Activated naive CD4-positive, alpha-beta T cell treated with anti-CD3 and anti-CD28 coated beads, Interleukin-2, amount 10 ng/mL, durations not matched to agents 7 days and 5 days (primary cell): ENCODE measurements at regions not wholly inside any gene's neighbourhood (a gene's known extent, or its start where the extent isn't known, plus 50 kb on each side); places are given as distances from the start of the nearest gene placed in this dataset.
"Not testable (repeated sequence)": the region's sequence is repeated elsewhere in the genome, so short reads cannot be mapped to it uniquely, and the experiment has no call there.

Experiments
- CTCF ChIA-PET: fragments of 350-600 bp; sonication (Branson Sonifier 250); formaldehyde crosslinking; loops from one replicate; lab custom pipeline; 2021; ENCODE audit warnings: antibody characterized with exemption; lab: Charles Lee
- DNase-seq: peaks from one replicate; pipeline ENCODE4 v3.0.0-alpha.2; 2020
- H3K27ac Mint-ChIP-seq: one replicate; pipeline ENCODE4 v1.8.0; 2021; ENCODE audit warnings: mild to moderate bottlenecking, moderate library complexity, mixed read lengths
- H3K27me3 Mint-ChIP-seq: one replicate; pipeline ENCODE4 v1.8.0; 2021; ENCODE audit warnings: mild to moderate bottlenecking, mixed read lengths
- H3K36me3 Mint-ChIP-seq: one replicate; pipeline ENCODE4 v1.8.0; 2021; ENCODE audit warnings: mixed read lengths
- H3K4me1 Mint-ChIP-seq: one replicate; pipeline ENCODE4 v1.8.0; 2021; ENCODE audit warnings: mixed read lengths
- H3K4me3 Mint-ChIP-seq: one replicate; pipeline ENCODE4 v1.8.0; 2021; ENCODE audit warnings: mild to moderate bottlenecking, moderate library complexity, mixed read lengths
- H3K9me3 Mint-ChIP-seq: one replicate; pipeline ENCODE4 v1.8.0; 2021; ENCODE audit warnings: mixed read lengths

- Mint-ChIP-seq H3K27me3 (peaks cover 3% of the 10 kb centered on the region), H3K27ac (no peak overlapping the region), H3K4me1 (no peaks in the 10 kb centered on the region), H3K4me3 (no peak overlapping the region), H3K36me3 (no peaks in the 10 kb centered on the region), H3K9me3 (peaks cover 4% of the 10 kb centered on the region)
- no peak for DNase-seq
- CTCF ChIA-PET = no interaction called here
Measured at GRCh38 chr10:78604721-78605120, 464.0 kb upstream of the ZMIZ1 start.

GRCh38 chr10:78605800-78606350 is 462.9 kb upstream of the ZMIZ1 start:
- CTCF ChIA-PET = no interaction called here
- Mint-ChIP-seq H3K4me1 (no peaks in the 10 kb centered on the region), H3K27ac (no peak overlapping the region), H3K9me3 (peaks cover 6% of the 10 kb centered on the region), H3K4me3 (no peak overlapping the region), H3K27me3 (peaks cover 7% of the 10 kb centered on the region), H3K36me3 (no peaks in the 10 kb centered on the region)
- DNase-seq = no peak

GRCh38 chr10:78606766-78607165 is 462.0 kb upstream of the ZMIZ1 start:
- H3K9me3 Mint-ChIP-seq, H3K27me3 Mint-ChIP-seq, H3K4me3 Mint-ChIP-seq, DNase-seq, H3K36me3 Mint-ChIP-seq, H3K27ac Mint-ChIP-seq, H3K4me1 Mint-ChIP-seq, CTCF ChIA-PET: not testable (repeated sequence)

- no peaks in the 10 kb centered on the region for H3K4me1 Mint-ChIP-seq
- H3K27ac Mint-ChIP-seq = no peak overlapping the region
- H3K27me3 Mint-ChIP-seq = peaks cover 9% of the 10 kb centered on the region
- peaks cover 6% of the 10 kb centered on the region for H3K9me3 Mint-ChIP-seq
- no peak overlapping the region for H3K4me3 Mint-ChIP-seq
- no peaks in the 10 kb centered on the region for H3K36me3 Mint-ChIP-seq
- CTCF ChIA-PET = no interaction called here
- DNase-seq = no peak
Measured at GRCh38 chr10:78609976-78610375, 458.8 kb upstream of the ZMIZ1 start.

- H3K27me3 Mint-ChIP-seq = peaks cover 22% of the 10 kb centered on the region
- CTCF ChIA-PET = no interaction called here
Measured at GRCh38 chr10:78613132-78613531, 455.6 kb upstream of the ZMIZ1 start.

GRCh38 chr10:78614267-78614666 is 454.5 kb upstream of the ZMIZ1 start:
- peaks cover 2% of the 10 kb centered on the region for H3K9me3 Mint-ChIP-seq
- CTCF ChIA-PET = no interaction called here
- no peak overlapping the region for H3K27ac Mint-ChIP-seq
- H3K36me3 Mint-ChIP-seq = no peaks in the 10 kb centered on the region
- H3K4me1 Mint-ChIP-seq = no peaks in the 10 kb centered on the region
- DNase-seq = no peak
- no peak overlapping the region for H3K4me3 Mint-ChIP-seq
- peaks cover 22% of the 10 kb centered on the region for H3K27me3 Mint-ChIP-seq

More at GRCh38 chr10:78613132-78613531, 455.6 kb upstream of the ZMIZ1 start:
- Mint-ChIP-seq H3K4me3 (no peak overlapping the region), H3K9me3 (peaks cover 6% of the 10 kb centered on the region), H3K4me1 (no peaks in the 10 kb centered on the region), H3K27ac (no peak overlapping the region), H3K36me3 (no peaks in the 10 kb centered on the region)
- DNase-seq = no peak

GRCh38 chr10:78614744-78615143 is 454.0 kb upstream of the ZMIZ1 start:
- Mint-ChIP-seq H3K4me1 (no peaks in the 10 kb centered on the region), H3K9me3 (peaks cover 2% of the 10 kb centered on the region), H3K27ac (no peak overlapping the region), H3K27me3 (peaks cover 22% of the 10 kb centered on the region), H3K36me3 (no peaks in the 10 kb centered on the region), H3K4me3 (no peak overlapping the region)
- CTCF ChIA-PET = no interaction called here
- DNase-seq = no peak

GRCh38 chr10:78616125-78616695 is 452.6 kb upstream of the ZMIZ1 start:
- peaks cover 18% of the 10 kb centered on the region for H3K27me3 Mint-ChIP-seq
- H3K27ac Mint-ChIP-seq = no peak overlapping the region
- no peak for DNase-seq
- CTCF ChIA-PET = no interaction called here
- H3K9me3 Mint-ChIP-seq = no peaks in the 10 kb centered on the region
- no peak overlapping the region for H3K4me3 Mint-ChIP-seq
- H3K4me1 Mint-ChIP-seq = no peaks in the 10 kb centered on the region
- no peaks in the 10 kb centered on the region for H3K36me3 Mint-ChIP-seq

GRCh38 chr10:78617115-78617514 is 451.7 kb upstream of the ZMIZ1 start:
- Mint-ChIP-seq H3K36me3 (no peaks in the 10 kb centered on the region), H3K4me3 (no peak overlapping the region), H3K27me3 (peaks cover 18% of the 10 kb centered on the region), H3K4me1 (no peaks in the 10 kb centered on the region), H3K9me3 (no peaks in the 10 kb centered on the region), H3K27ac (no peak overlapping the region)
- CTCF ChIA-PET = interaction anchor here (0.6 kb wide), 1 partner anchor 203 kb away, joined by 4 read pairs; no protein-coding TSS in a partner anchor
- no peak for DNase-seq

GRCh38 chr10:78617631-78618030 is 451.1 kb upstream of the ZMIZ1 start:
- no peak overlapping the region for H3K4me3 Mint-ChIP-seq
- no peaks in the 10 kb centered on the region for H3K9me3 Mint-ChIP-seq
- CTCF ChIA-PET = interaction anchor here (0.6 to 0.7 kb wide), 2 partner anchors 30 to 202 kb away, joined by 3 to 4 read pairs; no protein-coding TSS in a partner anchor
- DNase-seq = no peak
- H3K4me1 Mint-ChIP-seq = no peaks in the 10 kb centered on the region
- no peaks in the 10 kb centered on the region for H3K36me3 Mint-ChIP-seq
- H3K27ac Mint-ChIP-seq = no peak overlapping the region
- peaks cover 18% of the 10 kb centered on the region for H3K27me3 Mint-ChIP-seq

GRCh38 chr10:78618050-78618449 is 450.7 kb upstream of the ZMIZ1 start:
- no peaks in the 10 kb centered on the region for H3K9me3 Mint-ChIP-seq
- no peak overlapping the region for H3K4me3 Mint-ChIP-seq
- H3K4me1 Mint-ChIP-seq = no peaks in the 10 kb centered on the region
- peaks cover 18% of the 10 kb centered on the region for H3K27me3 Mint-ChIP-seq
- no peaks in the 10 kb centered on the region for H3K36me3 Mint-ChIP-seq
- H3K27ac Mint-ChIP-seq = no peak overlapping the region
- CTCF ChIA-PET = interaction anchor here (0.7 kb wide), 1 partner anchor 31 kb away, joined by 3 read pairs; no protein-coding TSS in a partner anchor
- DNase-seq = no peak

- Mint-ChIP-seq H3K9me3 (no peaks in the 10 kb centered on the region), H3K36me3 (no peaks in the 10 kb centered on the region), H3K27ac (no peak overlapping the region), H3K27me3 (peaks cover 13% of the 10 kb centered on the region), H3K4me3 (no peak overlapping the region), H3K4me1 (no peaks in the 10 kb centered on the region)
- no peak for DNase-seq
- CTCF ChIA-PET = no interaction called here
Measured at GRCh38 chr10:78619115-78619851, 449.5 kb upstream of the ZMIZ1 start.

- Mint-ChIP-seq H3K27me3 (peaks cover 16% of the 10 kb centered on the region), H3K4me1 (no peaks in the 10 kb centered on the region), H3K9me3 (no peaks in the 10 kb centered on the region), H3K36me3 (no peaks in the 10 kb centered on the region), H3K27ac (no peak overlapping the region), H3K4me3 (no peak overlapping the region)
- DNase-seq = no peak
- CTCF ChIA-PET = interaction anchor here (0.6 kb wide), 1 partner anchor 130 kb away, joined by 3 read pairs; no protein-coding TSS in a partner anchor
Measured at GRCh38 chr10:78619896-78620295, 448.9 kb upstream of the ZMIZ1 start.

- H3K27me3 Mint-ChIP-seq = peaks cover 7% of the 10 kb centered on the region
- no peak for DNase-seq
- no peak overlapping the region for H3K4me3 Mint-ChIP-seq
- H3K4me1 Mint-ChIP-seq = no peaks in the 10 kb centered on the region
- CTCF ChIA-PET = no interaction called here
- H3K9me3 Mint-ChIP-seq = no peaks in the 10 kb centered on the region
- no peaks in the 10 kb centered on the region for H3K36me3 Mint-ChIP-seq
- no peak overlapping the region for H3K27ac Mint-ChIP-seq
Measured at GRCh38 chr10:78620985-78621799, 447.6 kb upstream of the ZMIZ1 start.
